ENCODE measurements at regions not wholly inside any gene's neighbourhood (a gene's known extent, or its start where the extent isn't known, plus 50 kb on each side); places are given as distances from the start of the nearest gene placed in this dataset.

- TF ChIP-seq CTCF (conservative IDR thresholded peaks at IDR 0.05; ENCODE audit: low read depth, low read length) = no peak
- TF ChIP-seq EZH2 (IDR thresholded peaks at IDR 0.05; ENCODE audit: borderline replicate concordance, low read depth, low read length, poor library complexity, severe bottlenecking) = no peak
These were observed 59.5 kb upstream of the RGS2 start for GRCh38 chr1:192749349-192749748.

All from A673 (cell line).